Liver (tissue), 3 donors: ENCODE measurements at regions not wholly inside any gene's neighbourhood (a gene's known extent, or its start where the extent isn't known, plus 50 kb on each side); places are given as distances from the start of the nearest gene placed in this dataset.

Experiments
- FOXA2 ChIP-seq: IDR thresholded peaks from 2 replicates; pipeline ENCODE4 v1.6.1; 2016; ENCODE audit warnings: antibody characterized with exemption
- GABPA ChIP-seq, 2 donors: IDR thresholded peaks in 1 of 2; conservative IDR thresholded peaks in 1 of 2; 2 replicates each; pipeline ENCODE4 v1.6.1; 2016; ENCODE audit warnings: antibody characterized with exemption in 2 of 2, mild to moderate bottlenecking in 1 of 2, moderate library complexity in 1 of 2
- JUND ChIP-seq, 2 donors: IDR thresholded peaks; 2 replicates each; pipeline ENCODE4 v1.6.1; 2016; ENCODE audit warnings: antibody characterized with exemption in 2 of 2
- NR2F2 ChIP-seq: IDR thresholded peaks from 2 replicates; pipeline ENCODE4 v1.6.1; 2016; ENCODE audit warnings: antibody characterized with exemption
- RAD21 ChIP-seq, 2 donors: IDR thresholded peaks; 2 replicates each; pipeline ENCODE4 v1.6.1; 2016; ENCODE audit warnings: antibody characterized with exemption in 2 of 2, mild to moderate bottlenecking in 2 of 2
- TAF1 ChIP-seq: conservative IDR thresholded peaks from 2 replicates; pipeline ENCODE4 v1.6.1; 2016; ENCODE audit warnings: antibody characterized with exemption, mild to moderate bottlenecking
- TF ChIP-seq, protein P1 (sequence below): fragments of 150-350 bp; IDR thresholded peaks from 2 replicates; pipeline ENCODE4 v1.5.1; 2017; ENCODE audit warnings: improper control_type of control experiment, low read depth, low read length; ENCODE audit not compliant: missing input control
- TF ChIP-seq, protein P2 (sequence below): IDR thresholded peaks from 2 replicates; pipeline ENCODE4 v1.6.1; 2016; ENCODE audit warnings: antibody characterized with exemption
- TF ChIP-seq, protein P3 (sequence below): IDR thresholded peaks from 2 replicates; pipeline ENCODE4 v1.6.1; 2016; ENCODE audit warnings: antibody characterized with exemption
- donor health status: healthy.
- donor health status: healthy.

DNA sequence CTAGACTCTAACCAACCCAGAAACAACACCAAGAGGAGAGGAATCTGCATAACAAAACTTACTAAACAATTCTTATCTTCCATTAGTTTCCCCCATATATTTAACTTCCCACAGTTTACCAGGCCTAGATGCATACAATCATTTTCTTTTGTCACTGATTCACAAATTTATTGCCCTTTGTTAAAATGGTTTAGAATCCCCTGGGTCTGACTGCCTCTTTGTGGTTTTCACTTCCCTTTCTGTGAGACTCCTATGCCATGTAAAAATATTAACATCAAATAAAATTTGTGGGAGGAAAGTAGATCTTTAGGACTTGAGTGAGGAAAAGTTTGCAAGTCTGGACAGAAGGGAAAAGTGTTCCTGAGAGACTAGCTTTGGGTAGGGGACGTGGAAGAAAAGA is 393.8 kb upstream of the CNKSR2 start:
- TF ChIP-seq GABPA (IDR thresholded peaks at IDR 0.05 in 1 of 2, conservative IDR thresholded peaks at IDR 0.05 in 1 of 2) (no peak), FOXA2 (no peak), JUND (IDR thresholded peaks at IDR 0.05) (no peak), TAF1 (no peak), NR2F2 (no peak), RAD21 (IDR thresholded peaks at IDR 0.05) (no peak)
- TF ChIP-seq, protein P1, sequence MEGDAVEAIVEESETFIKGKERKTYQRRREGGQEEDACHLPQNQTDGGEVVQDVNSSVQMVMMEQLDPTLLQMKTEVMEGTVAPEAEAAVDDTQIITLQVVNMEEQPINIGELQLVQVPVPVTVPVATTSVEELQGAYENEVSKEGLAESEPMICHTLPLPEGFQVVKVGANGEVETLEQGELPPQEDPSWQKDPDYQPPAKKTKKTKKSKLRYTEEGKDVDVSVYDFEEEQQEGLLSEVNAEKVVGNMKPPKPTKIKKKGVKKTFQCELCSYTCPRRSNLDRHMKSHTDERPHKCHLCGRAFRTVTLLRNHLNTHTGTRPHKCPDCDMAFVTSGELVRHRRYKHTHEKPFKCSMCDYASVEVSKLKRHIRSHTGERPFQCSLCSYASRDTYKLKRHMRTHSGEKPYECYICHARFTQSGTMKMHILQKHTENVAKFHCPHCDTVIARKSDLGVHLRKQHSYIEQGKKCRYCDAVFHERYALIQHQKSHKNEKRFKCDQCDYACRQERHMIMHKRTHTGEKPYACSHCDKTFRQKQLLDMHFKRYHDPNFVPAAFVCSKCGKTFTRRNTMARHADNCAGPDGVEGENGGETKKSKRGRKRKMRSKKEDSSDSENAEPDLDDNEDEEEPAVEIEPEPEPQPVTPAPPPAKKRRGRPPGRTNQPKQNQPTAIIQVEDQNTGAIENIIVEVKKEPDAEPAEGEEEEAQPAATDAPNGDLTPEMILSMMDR, result no peak
- TF ChIP-seq, protein P2, sequence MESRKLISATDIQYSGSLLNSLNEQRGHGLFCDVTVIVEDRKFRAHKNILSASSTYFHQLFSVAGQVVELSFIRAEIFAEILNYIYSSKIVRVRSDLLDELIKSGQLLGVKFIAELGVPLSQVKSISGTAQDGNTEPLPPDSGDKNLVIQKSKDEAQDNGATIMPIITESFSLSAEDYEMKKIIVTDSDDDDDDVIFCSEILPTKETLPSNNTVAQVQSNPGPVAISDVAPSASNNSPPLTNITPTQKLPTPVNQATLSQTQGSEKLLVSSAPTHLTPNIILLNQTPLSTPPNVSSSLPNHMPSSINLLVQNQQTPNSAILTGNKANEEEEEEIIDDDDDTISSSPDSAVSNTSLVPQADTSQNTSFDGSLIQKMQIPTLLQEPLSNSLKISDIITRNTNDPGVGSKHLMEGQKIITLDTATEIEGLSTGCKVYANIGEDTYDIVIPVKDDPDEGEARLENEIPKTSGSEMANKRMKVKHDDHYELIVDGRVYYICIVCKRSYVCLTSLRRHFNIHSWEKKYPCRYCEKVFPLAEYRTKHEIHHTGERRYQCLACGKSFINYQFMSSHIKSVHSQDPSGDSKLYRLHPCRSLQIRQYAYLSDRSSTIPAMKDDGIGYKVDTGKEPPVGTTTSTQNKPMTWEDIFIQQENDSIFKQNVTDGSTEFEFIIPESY, result no peak
- TF ChIP-seq, protein P3, sequence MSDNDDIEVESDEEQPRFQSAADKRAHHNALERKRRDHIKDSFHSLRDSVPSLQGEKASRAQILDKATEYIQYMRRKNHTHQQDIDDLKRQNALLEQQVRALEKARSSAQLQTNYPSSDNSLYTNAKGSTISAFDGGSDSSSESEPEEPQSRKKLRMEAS, result no peak
